D341Med (cell line): ENCODE measurements at regions not wholly inside any gene's neighbourhood (a gene's known extent, or its start where the extent isn't known, plus 50 kb on each side); places are given as distances from the start of the nearest gene placed in this dataset.

Experiments
- DNase-seq: peaks from one replicate; pipeline ENCODE4 v3.0.0; 2012; ENCODE audit warnings: low spot score

DNA sequence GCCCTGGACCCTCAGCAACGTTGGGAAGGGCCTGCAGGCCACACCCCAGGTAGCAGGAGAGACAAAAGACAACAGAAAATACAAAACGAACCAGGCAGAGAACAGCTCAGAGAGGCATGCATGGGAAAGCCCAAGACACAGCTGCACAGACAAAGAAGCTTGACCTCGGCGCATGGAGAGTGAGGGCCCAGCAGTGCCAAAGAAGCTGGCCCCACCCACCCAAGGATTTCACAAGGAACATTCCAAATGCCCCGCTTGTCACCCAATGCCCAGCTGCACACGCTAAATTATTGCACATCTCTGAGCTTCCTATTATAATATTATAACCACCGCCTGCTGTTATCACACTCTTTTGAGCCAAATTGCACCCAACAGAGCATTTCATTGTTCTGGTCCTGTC is 147.7 kb upstream of the TBL1X start:
- DNase-seq = no peak

- no peak for DNase-seq
Measured at GRCh38 chrX:9318213-9318612, 146.6 kb upstream of the TBL1X start.

DNA sequence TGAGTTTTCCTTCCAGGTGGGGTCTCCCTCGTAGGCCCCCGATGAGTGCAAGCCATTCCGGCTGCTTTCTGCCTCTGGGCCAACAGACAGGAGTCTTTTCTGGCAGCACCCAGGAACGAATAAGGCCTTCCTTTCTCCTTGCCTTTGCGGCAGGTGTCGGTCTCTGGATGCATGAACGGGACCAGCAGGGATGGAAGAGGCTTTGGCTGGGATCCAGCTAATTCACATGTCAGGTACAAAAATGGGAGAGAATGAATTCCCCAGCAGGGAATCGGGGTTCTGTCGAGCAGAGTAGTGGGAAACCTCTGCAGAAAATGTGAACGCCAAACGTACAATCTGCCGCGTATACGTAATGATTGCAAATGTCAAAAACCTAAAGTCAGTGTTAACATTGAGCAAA is 146.1 kb upstream of the TBL1X start:
- DNase-seq = no peak

GRCh38 chrX:9320940-9321339 is 143.9 kb upstream of the TBL1X start:
- no peak for DNase-seq

DNA sequence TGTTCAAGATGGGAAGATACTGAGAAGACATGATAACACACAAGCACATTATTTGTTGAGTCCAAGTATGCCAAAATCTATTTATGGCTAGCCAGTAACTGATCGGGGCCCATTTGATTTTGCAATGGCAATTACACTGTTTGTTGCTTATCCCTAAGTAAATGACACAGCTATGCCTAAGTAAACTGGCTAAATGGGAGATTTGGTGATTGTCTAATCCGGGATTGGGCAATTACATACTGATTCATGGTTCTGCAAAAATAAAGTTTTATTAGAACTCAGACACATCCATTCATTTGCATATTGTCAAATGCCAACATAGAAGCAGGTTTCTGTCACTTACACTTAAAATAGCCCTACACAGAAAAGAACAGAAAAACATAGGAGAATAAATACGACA is 140.2 kb upstream of the TBL1X start:
- DNase-seq = no peak

DNA sequence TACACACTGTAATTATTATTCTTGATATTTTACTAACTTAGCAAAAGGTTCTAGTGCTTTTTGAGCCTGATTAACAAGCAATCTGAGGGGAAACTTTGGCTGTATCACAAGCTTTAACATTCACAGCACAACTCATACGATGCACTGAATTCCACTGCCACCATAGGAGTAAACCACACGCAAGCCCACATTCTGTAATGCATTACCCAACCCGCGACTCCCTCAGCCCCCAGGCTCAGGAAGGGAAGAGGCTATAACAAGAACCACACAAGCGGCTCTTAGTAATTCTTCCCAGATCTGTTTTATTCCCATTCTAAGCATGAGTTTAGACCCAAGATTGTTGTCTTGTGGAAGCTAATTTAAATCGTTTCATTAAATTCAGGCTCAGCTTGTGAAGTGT is 138.5 kb upstream of the TBL1X start:
- no peak for DNase-seq

DNA sequence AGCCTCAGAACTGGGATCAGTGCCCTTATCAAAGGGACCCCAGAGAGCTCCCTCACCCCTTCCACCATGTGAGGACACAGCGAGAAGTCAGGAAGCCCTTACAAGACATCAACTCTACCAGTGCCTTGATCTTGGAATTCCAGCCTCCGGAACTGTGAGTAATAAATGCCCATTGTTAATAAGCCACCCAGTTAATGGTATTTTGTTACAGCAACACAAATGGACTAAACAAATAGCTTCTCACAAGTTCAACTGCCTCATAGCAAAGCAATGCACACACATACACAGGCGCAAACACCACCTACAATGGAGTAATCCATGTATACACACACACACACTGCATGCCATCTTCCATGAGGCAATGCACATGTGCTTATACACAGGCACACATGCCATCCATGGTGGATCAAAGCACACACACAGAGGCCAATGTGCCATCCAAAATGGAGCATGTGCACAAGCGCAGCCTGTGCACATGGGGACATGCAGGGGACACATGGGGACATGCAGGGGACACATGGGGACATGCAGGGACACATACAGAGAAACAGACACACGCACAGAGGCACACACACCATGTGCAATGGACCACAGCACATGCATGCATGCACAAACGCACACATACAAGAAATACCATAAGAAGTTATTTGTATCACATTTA is 137.6 kb upstream of the TBL1X start:
- DNase-seq = no peak

- DNase-seq = no peak
Measured at GRCh38 chrX:9327747-9328145, 137.1 kb upstream of the TBL1X start.

GRCh38 chrX:9329056-9329455 is 135.8 kb upstream of the TBL1X start:
- no peak for DNase-seq

DNA sequence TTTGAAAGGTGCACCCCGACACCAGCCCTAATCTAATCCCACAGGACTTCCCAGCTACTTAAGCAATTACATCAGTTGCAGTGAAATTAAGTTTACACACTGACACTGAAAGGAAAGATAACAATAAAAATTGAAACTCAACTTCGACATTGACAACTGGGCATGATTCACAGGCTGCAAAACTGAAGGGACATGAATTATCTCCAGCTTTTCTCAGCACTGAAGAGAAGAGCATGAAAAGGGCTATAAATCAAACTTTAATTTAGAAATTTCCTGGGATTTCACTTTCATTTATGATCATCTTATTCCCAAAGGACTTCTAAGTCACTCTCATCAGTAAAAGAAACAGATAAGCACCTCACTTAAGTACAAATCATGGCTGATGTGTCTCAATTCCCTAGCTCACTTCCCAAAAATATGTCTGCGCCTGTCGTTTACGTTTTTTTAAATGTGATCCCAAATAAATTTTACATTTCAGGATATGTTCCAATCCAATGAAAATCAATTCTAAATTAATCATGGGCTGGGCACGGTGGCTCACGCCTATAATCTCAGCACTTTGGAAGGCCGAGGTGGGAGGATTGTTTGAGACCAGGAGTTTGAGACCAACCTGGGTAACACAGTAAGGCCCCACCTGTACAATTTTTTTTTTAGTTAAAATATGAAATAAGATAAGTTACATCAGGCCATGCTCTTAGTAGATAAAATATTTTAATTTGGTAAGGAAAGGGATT is 134.4 kb upstream of the TBL1X start:
- no peak for DNase-seq

GRCh38 chrX:9333873-9334560 is 130.8 kb upstream of the TBL1X start:
- no peak for DNase-seq

GRCh38 chrX:9335251-9335650 is 129.6 kb upstream of the TBL1X start:
- no peak for DNase-seq

GRCh38 chrX:9336456-9336855 is 128.4 kb upstream of the TBL1X start:
- no peak for DNase-seq

GRCh38 chrX:9337046-9337445 is 127.8 kb upstream of the TBL1X start:
- no peak for DNase-seq

- no peak for DNase-seq
Measured at GRCh38 chrX:9338986-9339385, 125.9 kb upstream of the TBL1X start.

- peak; percentile 60 for DNase-seq
Measured at GRCh38 chrX:9339603-9340491, 125.0 kb upstream of the TBL1X start.

- peak; percentile 39 for DNase-seq
Measured at GRCh38 chrX:9340598-9341290, 124.1 kb upstream of the TBL1X start.

DNA sequence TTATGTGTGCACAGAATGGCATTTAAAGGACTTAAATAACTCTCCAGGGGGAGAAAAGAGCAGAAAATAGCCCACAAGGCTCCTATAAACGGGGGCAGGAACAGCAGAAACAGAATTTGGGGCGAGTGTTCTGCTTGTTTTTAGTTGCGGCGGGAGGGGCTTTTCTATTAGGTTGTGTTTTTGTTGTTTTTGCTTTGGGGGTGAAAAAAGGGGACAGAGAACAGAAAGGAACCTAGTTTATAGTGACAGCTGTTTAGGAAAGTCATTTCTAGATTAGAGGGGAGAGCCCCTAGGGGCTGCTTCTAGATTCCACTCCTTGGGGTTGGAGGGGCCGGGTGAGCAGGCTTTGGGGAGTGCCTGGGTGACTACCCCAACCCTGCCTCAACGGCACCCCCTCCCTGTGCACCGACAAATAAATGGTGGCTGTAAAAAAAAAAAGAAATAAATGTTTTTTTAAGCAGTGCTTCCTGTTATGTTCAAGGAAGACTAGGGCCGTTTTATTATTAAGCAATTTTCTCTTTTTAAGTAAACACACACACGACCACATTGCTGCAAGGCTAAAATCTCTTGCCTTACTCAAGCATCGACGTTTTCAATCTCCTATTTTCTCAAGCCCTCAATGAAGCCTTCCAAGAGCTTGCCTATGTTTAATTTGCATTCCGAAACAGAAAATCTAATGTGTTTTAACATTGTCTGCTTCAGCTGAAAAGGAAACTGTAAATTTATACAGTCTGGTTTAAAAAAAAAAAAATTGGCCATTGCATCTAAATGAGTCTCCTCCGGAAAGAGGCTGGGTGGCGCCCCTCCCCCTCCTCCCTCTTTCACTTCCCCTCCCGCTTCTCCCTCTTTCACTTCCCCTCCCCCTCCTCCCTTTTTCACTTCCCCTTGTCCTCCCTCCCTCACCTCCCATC is 123.3 kb upstream of the TBL1X start:
- DNase-seq = peak; percentile 32

GRCh38 chrX:9342561-9343051 is 122.3 kb upstream of the TBL1X start:
- peak; percentile 85 for DNase-seq

GRCh38 chrX:9343971-9344370 is 120.9 kb upstream of the TBL1X start:
- no peak for DNase-seq
